Body of pancreas (tissue), 4 donors: ENCODE measurements at regions not wholly inside any gene's neighbourhood (a gene's known extent, or its start where the extent isn't known, plus 50 kb on each side); places are given as distances from the start of the nearest gene placed in this dataset.

ENCODE experiments used
- ATAC-seq: fragments of 150-250 bp; one replicate; pipeline ENCODE4 v1.9.1; 2016
- DNase-seq, 4 donors: peaks; one replicate each; pipeline ENCODE4 v3.0.0-alpha.2; 2019
- H3K27ac ChIP-seq, 4 donors: fragments of 200-600 bp; sonication (generic); 1 replicate in 3 of 4; 2 replicates in 1 of 4; pipeline versions ENCODE4 v1.5.1 to v1.6.1; 2016 to 2019; ENCODE audit warnings: mild to moderate bottlenecking in 1 of 4, mixed read lengths in 1 of 4, moderate library complexity in 1 of 4
- H3K27me3 ChIP-seq, 2 donors: fragments of 200-600 bp; sonication (generic); one replicate each; pipeline ENCODE4 v1.6.0; 2016; ENCODE audit warnings: mild to moderate bottlenecking in 1 of 2
- H3K36me3 ChIP-seq, 2 donors: fragments of 200-600 bp; sonication (generic); replicated peaks in 1 of 2; 2 replicates each; pipeline ENCODE4 v1.5.1; 2016; ENCODE audit warnings: low read depth in 2 of 2; ENCODE audit not compliant: insufficient read depth in 1 of 2
- H3K4me1 ChIP-seq: fragments of 200-600 bp; sonication (generic); one replicate; pipeline ENCODE4 v1.6.0; 2016
- H3K4me3 ChIP-seq, 2 donors: fragments of 200-600 bp; sonication (generic); 1 replicate in 1 of 2; 2 replicates in 1 of 2; pipeline ENCODE4 v1.5.1; 2016 to 2019
- H3K9me3 ChIP-seq, 3 donors: fragments of 200-600 bp; sonication (generic); 1 replicate in 2 of 3; 2 replicates in 1 of 3; pipeline ENCODE4 v1.5.1; 2016
- CTCF ChIP-seq, 7 experiments: fragments of 450-650 bp in 4 of 7; fragments of 200-600 bp in 3 of 7; sonication (generic) in 3 of 7; IDR thresholded peaks; one replicate each; pipeline ENCODE4 v1.5.1; 2016 to 2019; ENCODE audit warnings: antibody characterized with exemption in 7 of 7
- POLR2A ChIP-seq, 3 donors: fragments of 450-650 bp; IDR thresholded peaks; one replicate each; pipeline ENCODE4 v1.6.1; 2016; ENCODE audit warnings: antibody characterized with exemption in 3 of 3, mild to moderate bottlenecking in 2 of 3
- WGBS, 2 donors: methylation state at CpG; one replicate each; pipeline ENCODE4 v1.1.5; 2017; 5-methylcytosine and 5-hydroxymethylcytosine counted together
- intact Hi-C: fragments of 100-400 bp; cut with DNase I; formaldehyde crosslinking; loops from one replicate; pipeline ENCODE4 v1.15.1; 2023

DNA sequence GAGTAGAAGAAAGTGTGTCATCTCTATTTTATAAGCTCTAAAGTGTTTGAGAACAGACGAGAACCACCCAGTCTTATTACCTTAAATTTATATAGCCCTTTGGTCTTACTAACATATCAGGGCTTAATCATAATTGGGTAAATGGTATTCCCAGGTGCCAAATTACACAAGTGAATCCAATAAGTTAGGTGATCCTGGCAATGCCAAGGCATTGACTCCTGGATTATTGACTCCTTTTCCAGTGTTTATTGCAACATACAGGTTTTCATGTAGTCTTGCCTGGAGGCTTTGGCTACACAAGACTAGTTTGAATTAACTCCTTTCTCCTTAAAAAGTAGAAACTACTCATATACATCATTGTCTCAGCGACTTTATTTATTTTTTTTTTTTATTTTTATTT is 59.7 kb upstream of the MAPRE2 start:
- H3K4me3 ChIP-seq = no peak overlapping the region
- H3K9me3 ChIP-seq = no peaks in the 10 kb centered on the region
- intact Hi-C loops = no loop called here
- H3K27ac ChIP-seq = no peak overlapping the region
- H3K4me1 ChIP-seq = peaks cover 7% of the 10 kb centered on the region
- no peaks in the 10 kb centered on the region for H3K36me3 ChIP-seq
- DNase-seq (no peak), ATAC-seq (no peak)
- no peak for TF ChIP-seq POLR2A (IDR thresholded peaks at IDR 0.05)
- TF ChIP-seq CTCF (IDR thresholded peaks at IDR 0.05) = no peak
- 87 to 88% methylated on average over 2 of the region's 2 CpGs for WGBS, 2 donors
- no peaks in the 10 kb centered on the region for H3K27me3 ChIP-seq

GRCh38 chr18:34985963-34986362 is 55.2 kb upstream of the MAPRE2 start:
- Histone ChIP-seq H3K27me3 (no peaks in the 10 kb centered on the region), H3K9me3 (no peaks in the 10 kb centered on the region), H3K36me3 (no peaks in the 10 kb centered on the region), H3K4me1 (no peaks in the 10 kb centered on the region), H3K27ac (no peak overlapping the region), H3K4me3 (no peak overlapping the region)
- intact Hi-C loops = no loop called here
- TF ChIP-seq CTCF (IDR thresholded peaks at IDR 0.05) (no peak), POLR2A (IDR thresholded peaks at IDR 0.05) (no peak)
- 62 to 68% methylated on average over 2 of the region's 2 CpGs for WGBS, 2 donors
- DNase-seq (no peak), ATAC-seq (no peak)

DNA sequence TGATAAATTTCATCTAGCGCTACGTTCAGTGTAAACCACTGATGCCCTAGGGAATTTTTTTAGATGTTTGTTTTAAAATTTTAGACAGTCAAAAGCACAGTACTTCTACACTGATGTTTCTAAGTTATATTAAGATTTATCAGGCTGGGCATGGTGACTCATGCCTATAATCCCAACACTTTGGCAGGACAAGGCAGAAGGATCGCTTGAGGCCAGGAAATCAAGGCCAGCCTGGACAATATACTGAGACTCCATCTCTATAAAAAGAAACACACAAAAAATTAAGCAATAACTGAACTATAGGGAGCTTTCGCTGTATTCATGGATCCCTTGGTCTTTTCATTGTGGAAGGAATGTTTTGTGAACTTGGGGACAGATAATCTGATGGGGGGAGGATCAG is 50.6 kb upstream of the MAPRE2 start:
- Histone ChIP-seq H3K36me3 (no peaks in the 10 kb centered on the region), H3K4me3 (no peak overlapping the region), H3K4me1 (no peaks in the 10 kb centered on the region), H3K27me3 (no peaks in the 10 kb centered on the region), H3K9me3 (no peaks in the 10 kb centered on the region), H3K27ac (no peak overlapping the region)
- intact Hi-C loops = no loop called here
- 80 to 84% methylated on average over 4 of the region's 4 CpGs for WGBS, 2 donors
- no peak for ATAC-seq
- no peak for TF ChIP-seq CTCF (IDR thresholded peaks at IDR 0.05)
- DNase-seq = no peak

DNA sequence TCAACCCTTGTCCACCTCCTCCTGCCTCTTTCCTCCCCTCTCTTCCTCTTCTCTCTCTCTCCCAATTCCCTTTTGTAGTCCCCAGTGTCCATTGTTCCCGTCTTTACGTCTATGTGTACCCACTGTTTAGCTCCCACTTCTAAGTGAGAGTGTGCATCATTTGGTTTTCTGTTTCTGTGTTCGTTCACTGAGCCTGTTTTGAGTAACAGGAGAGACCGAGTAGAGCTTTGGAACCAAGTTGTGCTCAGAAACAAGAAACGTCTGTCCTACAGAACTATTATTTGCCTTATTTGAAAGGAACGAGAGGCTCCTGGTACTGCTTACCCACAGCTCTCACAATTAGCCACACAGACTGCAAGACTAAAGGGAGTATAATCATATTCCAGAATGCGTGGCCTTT is 50.1 kb upstream of the MAPRE2 start:
- H3K27ac ChIP-seq = no peak overlapping the region
- H3K4me3 ChIP-seq = no peak overlapping the region
- no peak for DNase-seq
- intact Hi-C loops = no loop called here
- no peaks in the 10 kb centered on the region for H3K36me3 ChIP-seq
- H3K4me1 ChIP-seq = no peaks in the 10 kb centered on the region
- 86 to 88% methylated on average over 7 of the region's 7 CpGs for WGBS, 2 donors
- ATAC-seq = no peak
- TF ChIP-seq POLR2A (IDR thresholded peaks at IDR 0.05) (no peak), CTCF (IDR thresholded peaks at IDR 0.05) (no peak)
- no peaks in the 10 kb centered on the region for H3K9me3 ChIP-seq
- no peaks in the 10 kb centered on the region for H3K27me3 ChIP-seq
